Epithelial cell of esophagus (primary cell): ENCODE measurements at regions not wholly inside any gene's neighbourhood (a gene's known extent, or its start where the extent isn't known, plus 50 kb on each side); places are given as distances from the start of the nearest gene placed in this dataset.

Source experiments
- DNase-seq: peaks from one replicate; pipeline ENCODE4 v3.0.0; 2010; ENCODE audit warnings: low read depth
- H3K4me3 ChIP-seq: 2 replicates; pipeline ENCODE4 v1.5.1; 2011; ENCODE audit warnings: mild to moderate bottlenecking, low read length, control low read depth
- CTCF ChIP-seq: IDR thresholded peaks from 2 replicates; pipeline ENCODE4 v1.5.1; 2011; ENCODE audit warnings: low read depth, mild to moderate bottlenecking, low read length, control low read depth, inconsistent platforms; ENCODE audit not compliant: insufficient read depth; ENCODE audit errors: missing control alignments

- no peak for DNase-seq
- no peak for TF ChIP-seq CTCF
- H3K4me3 ChIP-seq = no peak overlapping the region
Measured at GRCh38 chr7:8932751-8933150, 499.3 kb downstream of the NXPH1 start.

GRCh38 chr7:8937204-8937603, 503.8 kb downstream of the NXPH1 start:
- TF ChIP-seq CTCF = no peak
- H3K4me3 ChIP-seq = no peak overlapping the region
- no peak for DNase-seq

DNA sequence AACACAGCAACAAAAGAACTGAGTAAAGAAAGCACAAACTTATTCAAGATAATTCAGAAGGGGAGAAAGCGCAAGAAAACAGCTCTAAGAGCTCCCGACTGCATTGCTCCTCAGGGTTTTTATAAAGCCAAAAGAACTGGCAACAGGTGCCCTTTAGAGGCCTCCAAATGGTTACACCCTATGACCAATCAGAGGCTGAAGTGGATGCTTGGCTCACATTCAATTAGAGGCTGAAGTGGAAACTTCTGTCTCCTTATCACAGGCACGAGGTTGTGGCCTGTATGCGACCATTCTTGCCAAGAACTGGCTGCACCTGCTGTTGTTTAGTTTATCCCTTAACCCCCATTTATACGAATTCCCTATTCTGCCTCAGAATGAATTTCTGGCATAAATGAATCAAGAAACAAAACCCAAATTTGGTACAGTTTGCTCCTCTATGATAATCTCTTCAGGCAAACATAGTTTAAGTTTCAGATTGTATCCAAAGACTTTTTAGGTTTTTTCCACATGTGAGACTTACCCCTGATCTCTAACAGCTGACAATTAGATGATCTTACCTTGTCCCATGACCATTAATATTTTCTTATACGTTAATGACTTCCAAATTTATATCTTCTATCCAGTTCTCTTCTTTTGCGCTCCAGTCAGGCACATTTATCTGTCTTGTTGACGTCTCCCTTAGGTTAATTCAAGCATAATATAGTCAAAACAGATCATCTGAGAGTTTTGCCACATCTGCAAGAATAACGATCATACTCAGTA, 504.8 kb downstream of the NXPH1 start:
- DNase-seq = no peak
- TF ChIP-seq CTCF = no peak

GRCh38 chr7:8939446-8939845, 506.0 kb downstream of the NXPH1 start:
- TF ChIP-seq CTCF = no peak
- DNase-seq = no peak
- no peak overlapping the region for H3K4me3 ChIP-seq

More for the DNA sequence above, 504.8 kb downstream of the NXPH1 start:
- H3K4me3 ChIP-seq = no peak overlapping the region

DNA sequence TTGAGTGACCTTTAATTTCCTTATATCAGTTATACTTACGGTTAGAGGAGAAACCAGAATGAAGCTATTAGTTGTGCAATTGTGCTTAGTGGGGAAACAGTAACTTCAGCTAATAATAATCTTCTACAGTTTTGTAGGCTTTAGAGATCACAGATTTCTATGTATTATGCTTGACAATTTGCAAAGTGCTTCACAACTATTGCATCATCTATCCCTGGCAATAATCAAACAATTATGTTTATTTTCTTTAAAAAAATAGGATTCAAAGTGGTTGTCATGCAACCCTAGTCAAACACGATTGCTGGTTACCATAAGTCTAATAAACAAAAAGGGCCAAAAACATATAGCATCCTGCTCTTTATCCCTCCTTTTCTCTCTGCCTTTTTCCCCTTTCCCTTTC, 530.3 kb downstream of the NXPH1 start:
- H3K4me3 ChIP-seq = no peak overlapping the region
- no peak for TF ChIP-seq CTCF
- DNase-seq = no peak

DNA sequence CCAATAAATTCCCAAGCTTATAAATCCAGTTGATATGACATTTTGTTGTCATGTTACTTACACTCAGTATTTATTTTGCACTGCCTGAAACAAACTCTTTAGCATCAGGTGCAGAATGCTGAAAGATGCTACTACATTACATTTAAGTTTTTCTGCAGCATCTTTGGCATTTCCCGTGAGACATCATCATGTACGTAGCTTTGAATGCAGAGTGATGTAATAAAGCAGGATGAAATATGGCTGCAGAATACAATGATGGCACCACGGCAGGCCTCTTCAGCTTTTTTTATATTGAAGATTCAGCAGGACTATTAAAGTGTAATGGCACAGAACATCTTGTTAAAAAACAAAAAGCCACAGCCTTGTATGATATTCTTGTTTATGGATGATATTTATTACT, 531.8 kb downstream of the NXPH1 start:
- no peak overlapping the region for H3K4me3 ChIP-seq
- no peak for TF ChIP-seq CTCF
- DNase-seq = no peak

DNA sequence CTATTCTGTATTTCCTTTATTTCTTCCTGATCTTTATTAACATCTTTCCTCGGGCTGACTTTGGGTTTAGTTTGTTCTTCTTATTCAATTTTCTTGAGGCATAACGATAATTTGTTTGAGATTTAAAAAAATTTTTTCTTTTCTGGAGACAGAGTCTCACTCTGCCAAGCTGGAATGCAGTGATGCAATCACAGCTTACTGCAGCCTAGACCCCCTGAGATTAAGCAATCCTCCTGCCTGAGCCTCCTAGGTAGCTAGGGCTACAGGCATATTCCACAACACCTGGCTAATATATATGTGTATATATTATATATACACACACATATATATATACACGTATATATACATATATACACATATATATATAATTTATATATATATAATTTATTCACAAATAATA, 540.2 kb downstream of the NXPH1 start:
- no peak for TF ChIP-seq CTCF
- DNase-seq = no peak
- no peak overlapping the region for H3K4me3 ChIP-seq
